Activated CD4-positive, CD25-positive, alpha-beta regulatory T cell (primary cell): ENCODE measurements at regions not wholly inside any gene's neighbourhood (a gene's known extent, or its start where the extent isn't known, plus 50 kb on each side); places are given as distances from the start of the nearest gene placed in this dataset.
"Not testable (repeated sequence)": the region's sequence is repeated elsewhere in the genome, so short reads cannot be mapped to it uniquely, and the experiment has no call there.

Experiments
- DNase-seq, 4 experiments: peaks; one replicate each; lab custom pipeline; 2025; lab: John Stamatoyannopoulos, UW

GRCh38 chr5:158439204-158439603 lies 580.3 kb upstream of the CLINT1 start:
- DNase-seq = not testable (repeated sequence)

GRCh38 chr5:158436271-158437065 lies 577.5 kb upstream of the CLINT1 start:
- DNase-seq = no peak

GRCh38 chr5:158435161-158435616 lies 576.2 kb upstream of the CLINT1 start:
- DNase-seq = no peak

- no peak for DNase-seq
Measured at GRCh38 chr5:158434749-158435148, 575.8 kb upstream of the CLINT1 start.

GRCh38 chr5:158433634-158434033 lies 574.7 kb upstream of the CLINT1 start:
- no peak for DNase-seq

GRCh38 chr5:158431369-158432029 lies 572.6 kb upstream of the CLINT1 start:
- DNase-seq = no peak

- no peak for DNase-seq
Measured at GRCh38 chr5:158430798-158431167, 571.8 kb upstream of the CLINT1 start.

GRCh38 chr5:158430166-158430797 lies 571.3 kb upstream of the CLINT1 start:
- no peak for DNase-seq

GRCh38 chr5:158429564-158429963 lies 570.6 kb upstream of the CLINT1 start:
- DNase-seq = no peak

GRCh38 chr5:158423623-158424200 lies 564.8 kb upstream of the CLINT1 start:
- DNase-seq = no peak

- no peak for DNase-seq
Measured at GRCh38 chr5:158422653-158423515, 563.9 kb upstream of the CLINT1 start.

GRCh38 chr5:158421319-158421718 lies 562.4 kb upstream of the CLINT1 start:
- DNase-seq = no peak

GRCh38 chr5:158419186-158419585 lies 560.2 kb upstream of the CLINT1 start:
- DNase-seq = no peak

GRCh38 chr5:158414780-158415179 lies 555.8 kb upstream of the CLINT1 start:
- DNase-seq = no peak

- no peak for DNase-seq
Measured at GRCh38 chr5:158414333-158414762, 555.4 kb upstream of the CLINT1 start.

- no peak for DNase-seq
Measured at GRCh38 chr5:158413122-158413680, 554.3 kb upstream of the CLINT1 start.

- no peak for DNase-seq
Measured at GRCh38 chr5:158410976-158411375, 552.0 kb upstream of the CLINT1 start.

GRCh38 chr5:158409507-158409906 lies 550.6 kb upstream of the CLINT1 start:
- no peak for DNase-seq

GRCh38 chr5:158407824-158408195 lies 548.9 kb upstream of the CLINT1 start:
- DNase-seq = no peak

GRCh38 chr5:158406884-158407823 lies 548.2 kb upstream of the CLINT1 start:
- no peak for DNase-seq
